ENCODE measurements at regions not wholly inside any gene's neighbourhood (a gene's known extent, or its start where the extent isn't known, plus 50 kb on each side); places are given as distances from the start of the nearest gene placed in this dataset.

- Histone ChIP-seq H3K4me1 (no peaks in the 10 kb centered on the region), H3K9me3 (no peaks in the 10 kb centered on the region), H3K4me3 (no peak overlapping the region), H3K27ac (no peak overlapping the region), H3K27me3 (no peaks in the 10 kb centered on the region), H3K36me3 (no peaks in the 10 kb centered on the region)
- DNase-seq (ENCODE audit: low spot score), result no peak
- no peak for TF ChIP-seq CTCF (IDR thresholded peaks at IDR 0.05)
Observed at GRCh38 chr6:51450248-51450957, 631.7 kb downstream of the TFAP2B start.

DNA sequence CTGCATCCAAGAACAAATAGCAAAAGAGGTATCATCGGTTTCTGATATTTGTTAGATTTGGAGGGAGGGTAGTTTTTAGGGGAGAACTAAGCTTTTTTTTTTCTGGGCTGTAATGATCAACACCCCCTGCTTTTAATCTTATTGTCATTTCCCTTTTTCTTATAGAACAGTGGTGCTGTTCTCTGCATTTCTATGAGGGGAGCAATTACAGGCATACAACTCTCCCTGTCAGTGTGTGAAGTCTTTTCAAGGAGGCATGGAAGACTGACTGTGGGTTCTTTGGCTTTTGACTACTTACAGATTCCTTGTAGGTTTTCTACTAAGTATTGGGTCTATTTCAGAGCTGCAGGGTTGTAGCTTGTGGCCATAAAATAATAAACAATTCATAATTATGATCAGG, 632.3 kb downstream of the TFAP2B start:
- no peak for TF ChIP-seq CTCF (IDR thresholded peaks at IDR 0.05)
- Histone ChIP-seq H3K36me3 (no peaks in the 10 kb centered on the region), H3K27ac (no peak overlapping the region), H3K4me1 (no peaks in the 10 kb centered on the region), H3K4me3 (no peak overlapping the region), H3K27me3 (no peaks in the 10 kb centered on the region), H3K9me3 (no peaks in the 10 kb centered on the region)
- DNase-seq (ENCODE audit: low spot score), result no peak

GRCh38 chr6:51456282-51456681, 631.1 kb downstream of the PKHD1 start:
- Histone ChIP-seq H3K4me1 (no peaks in the 10 kb centered on the region), H3K9me3 (no peaks in the 10 kb centered on the region), H3K27ac (no peak overlapping the region), H3K27me3 (no peaks in the 10 kb centered on the region), H3K36me3 (no peaks in the 10 kb centered on the region), H3K4me3 (no peak overlapping the region)
- no peak for DNase-seq (ENCODE audit: low spot score)
- no peak for TF ChIP-seq CTCF (IDR thresholded peaks at IDR 0.05)

- Histone ChIP-seq H3K27ac (no peak overlapping the region), H3K36me3 (no peaks in the 10 kb centered on the region), H3K4me3 (no peak overlapping the region), H3K27me3 (no peaks in the 10 kb centered on the region), H3K9me3 (no peaks in the 10 kb centered on the region), H3K4me1 (no peaks in the 10 kb centered on the region)
- no peak for TF ChIP-seq CTCF (IDR thresholded peaks at IDR 0.05)
- DNase-seq (ENCODE audit: low spot score), result no peak
Observed at GRCh38 chr6:51459958-51460357, 627.5 kb downstream of the PKHD1 start.

DNA sequence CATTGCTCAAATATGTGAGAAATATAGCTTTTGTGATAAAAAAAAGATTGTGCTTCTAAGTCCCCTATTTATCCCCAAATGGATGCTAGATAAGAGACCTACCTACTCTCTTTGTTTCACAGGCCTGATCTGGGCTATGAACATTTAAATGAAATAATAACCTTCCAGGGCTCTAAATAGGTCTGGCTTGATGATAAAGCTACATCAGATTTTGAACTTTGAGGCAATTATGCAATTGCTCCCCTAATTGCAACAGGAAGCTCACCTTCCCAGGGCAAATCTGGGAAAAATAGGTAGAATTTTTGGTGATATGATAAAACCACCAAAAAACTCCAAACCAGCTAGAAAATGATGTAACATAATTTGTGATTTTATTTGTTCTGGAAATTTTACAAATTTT, 624.5 kb downstream of the PKHD1 start:
- TF ChIP-seq CTCF (IDR thresholded peaks at IDR 0.05), result no peak

DNA sequence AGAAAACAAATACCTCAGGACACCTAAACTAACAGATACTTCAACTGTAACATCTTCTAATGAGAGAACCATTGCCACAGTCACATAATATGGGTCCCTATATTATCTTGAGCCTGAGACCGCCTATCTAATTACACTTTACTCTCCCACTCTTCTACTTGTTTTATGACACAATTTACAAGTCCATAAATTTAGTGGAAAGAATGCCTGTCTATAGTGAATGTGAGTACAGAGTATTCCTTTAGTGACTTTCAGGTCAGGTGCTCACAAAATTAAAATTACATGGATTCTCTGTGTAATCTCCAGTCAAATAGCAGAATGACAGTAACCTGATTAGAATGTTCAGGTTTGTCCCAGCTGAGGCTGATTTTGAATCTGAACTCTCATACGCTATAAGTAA, 624.1 kb downstream of the PKHD1 start:
- Histone ChIP-seq H3K27me3 (no peaks in the 10 kb centered on the region), H3K4me3 (no peak overlapping the region), H3K36me3 (no peaks in the 10 kb centered on the region), H3K4me1 (no peaks in the 10 kb centered on the region), H3K9me3 (no peaks in the 10 kb centered on the region), H3K27ac (no peak overlapping the region)
- no peak for DNase-seq (ENCODE audit: low spot score)
- TF ChIP-seq CTCF (IDR thresholded peaks at IDR 0.05), result no peak

More for the DNA sequence above, 624.5 kb downstream of the PKHD1 start:
- no peaks in the 10 kb centered on the region for H3K27me3 ChIP-seq
- DNase-seq (ENCODE audit: low spot score), result no peak
- no peak overlapping the region for H3K27ac ChIP-seq
- H3K4me1 ChIP-seq, result no peaks in the 10 kb centered on the region
- no peaks in the 10 kb centered on the region for H3K9me3 ChIP-seq
- no peaks in the 10 kb centered on the region for H3K36me3 ChIP-seq
- H3K4me3 ChIP-seq, result no peak overlapping the region
